ENCODE measurements at regions not wholly inside any gene's neighbourhood (a gene's known extent, or its start where the extent isn't known, plus 50 kb on each side); places are given as distances from the start of the nearest gene placed in this dataset.

DNA sequence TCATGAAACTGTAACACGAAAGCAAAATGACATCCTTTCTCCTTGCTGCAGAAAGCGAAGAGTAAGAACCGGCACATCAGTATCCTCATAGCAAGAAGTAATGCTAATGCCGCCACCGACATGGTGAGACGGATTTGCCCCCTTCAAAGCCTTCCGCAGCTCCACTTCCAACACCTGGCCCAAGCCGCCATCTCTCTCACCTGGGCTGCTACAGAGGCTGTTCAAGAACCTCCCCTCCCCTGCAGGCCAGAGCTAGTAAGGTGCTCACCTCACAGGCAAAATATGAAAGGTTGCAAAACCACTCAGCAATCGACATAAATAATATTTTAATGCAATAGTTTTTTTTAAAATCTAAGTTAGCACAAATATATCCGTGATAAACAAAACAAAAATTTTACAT is 123.9 kb upstream of the FRMD4A start:
- TF ChIP-seq, protein P1, sequence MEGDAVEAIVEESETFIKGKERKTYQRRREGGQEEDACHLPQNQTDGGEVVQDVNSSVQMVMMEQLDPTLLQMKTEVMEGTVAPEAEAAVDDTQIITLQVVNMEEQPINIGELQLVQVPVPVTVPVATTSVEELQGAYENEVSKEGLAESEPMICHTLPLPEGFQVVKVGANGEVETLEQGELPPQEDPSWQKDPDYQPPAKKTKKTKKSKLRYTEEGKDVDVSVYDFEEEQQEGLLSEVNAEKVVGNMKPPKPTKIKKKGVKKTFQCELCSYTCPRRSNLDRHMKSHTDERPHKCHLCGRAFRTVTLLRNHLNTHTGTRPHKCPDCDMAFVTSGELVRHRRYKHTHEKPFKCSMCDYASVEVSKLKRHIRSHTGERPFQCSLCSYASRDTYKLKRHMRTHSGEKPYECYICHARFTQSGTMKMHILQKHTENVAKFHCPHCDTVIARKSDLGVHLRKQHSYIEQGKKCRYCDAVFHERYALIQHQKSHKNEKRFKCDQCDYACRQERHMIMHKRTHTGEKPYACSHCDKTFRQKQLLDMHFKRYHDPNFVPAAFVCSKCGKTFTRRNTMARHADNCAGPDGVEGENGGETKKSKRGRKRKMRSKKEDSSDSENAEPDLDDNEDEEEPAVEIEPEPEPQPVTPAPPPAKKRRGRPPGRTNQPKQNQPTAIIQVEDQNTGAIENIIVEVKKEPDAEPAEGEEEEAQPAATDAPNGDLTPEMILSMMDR (IDR thresholded peaks at IDR 0.05) = no peak
- no peak for TF ChIP-seq POLR2A (IDR thresholded peaks at IDR 0.05)

Data from heart left ventricle (tissue), 13 donors.